Loucy (cell line): ENCODE measurements at regions not wholly inside any gene's neighbourhood (a gene's known extent, or its start where the extent isn't known, plus 50 kb on each side); places are given as distances from the start of the nearest gene placed in this dataset.

ENCODE experiments used
- H2AFZ ChIP-seq: fragments of 200-600 bp; sonication (generic); 2 replicates; pipeline ENCODE4 v1.6.0; 2016; ENCODE audit warnings: antibody characterized with exemption, mild to moderate bottlenecking, low read length, moderate library complexity
- H3F3A ChIP-seq: fragments of 200-600 bp; 2 replicates; pipeline ENCODE4 v1.6.0; 2016; ENCODE audit warnings: antibody characterized with exemption, low read depth, mild to moderate bottlenecking
- H3K27me3 ChIP-seq: fragments of 200-600 bp; sonication (generic); 2 replicates; pipeline ENCODE4 v1.6.1; 2014; ENCODE audit warnings: low read length, mild to moderate bottlenecking; ENCODE audit not compliant: insufficient read depth, poor library complexity, severe bottlenecking
- H3K36me3 ChIP-seq: fragments of 200-600 bp; sonication (generic); 2 replicates; pipeline ENCODE4 v1.6.1; 2016; ENCODE audit warnings: low read length; ENCODE audit not compliant: insufficient read depth
- H3K4me1 ChIP-seq: fragments of 200-600 bp; sonication (generic); 2 replicates; pipeline ENCODE4 v1.5.1; 2014; ENCODE audit warnings: low read length, mild to moderate bottlenecking; ENCODE audit not compliant: insufficient read depth, poor library complexity, severe bottlenecking
- H3K4me2 ChIP-seq: fragments of 200-600 bp; sonication (generic); 2 replicates; pipeline ENCODE4 v1.6.0; 2014; ENCODE audit warnings: antibody characterized with exemption, low read length, low read depth, mild to moderate bottlenecking; ENCODE audit not compliant: poor library complexity, severe bottlenecking
- H3K4me3 ChIP-seq: fragments of 200-600 bp; sonication (generic); 2 replicates; pipeline ENCODE4 v1.5.1; 2014; ENCODE audit warnings: low read length, mild to moderate bottlenecking, mixed read lengths; ENCODE audit not compliant: poor library complexity, severe bottlenecking
- H3K79me2 ChIP-seq: fragments of 200-600 bp; sonication (generic); 2 replicates; pipeline ENCODE4 v1.6.1; 2014; ENCODE audit warnings: low read length; ENCODE audit not compliant: insufficient read depth
- H3K9ac ChIP-seq: fragments of 200-600 bp; sonication (generic); 2 replicates; pipeline ENCODE4 v1.6.0; 2014; ENCODE audit warnings: mild to moderate bottlenecking, low read depth, low read length, moderate library complexity; ENCODE audit not compliant: poor library complexity, severe bottlenecking
- H3K9me2 ChIP-seq: fragments of 200-600 bp; sonication (generic); replicated peaks from 2 replicates; pipeline ENCODE4 v1.6.1; 2016; ENCODE audit warnings: low read depth, low read length, mixed read lengths
- H3K9me3 ChIP-seq: fragments of 200-600 bp; sonication (generic); 2 replicates; pipeline ENCODE4 v1.6.1; 2014; ENCODE audit warnings: mild to moderate bottlenecking, antibody characterized with exemption, low read length, low read depth; ENCODE audit not compliant: insufficient read depth
- H4K20me1 ChIP-seq: fragments of 200-600 bp; sonication (generic); 2 replicates; pipeline ENCODE4 v1.6.0; 2014; ENCODE audit warnings: antibody characterized with exemption, low read length, mild to moderate bottlenecking; ENCODE audit not compliant: insufficient read depth, poor library complexity, severe bottlenecking
- EZH2phosphoT487 ChIP-seq: fragments of 200-600 bp; IDR thresholded peaks from 2 replicates; pipeline ENCODE4 v1.6.1; 2018; ENCODE audit warnings: antibody characterized with exemption, mild to moderate bottlenecking, moderate library complexity, borderline replicate concordance
- TF ChIP-seq, protein P1 (sequence below): fragments of 200-600 bp; sonication (generic); conservative IDR thresholded peaks from 2 replicates; pipeline ENCODE4 v1.5.1; 2014; ENCODE audit warnings: mild to moderate bottlenecking, antibody characterized with exemption, low read length

DNA sequence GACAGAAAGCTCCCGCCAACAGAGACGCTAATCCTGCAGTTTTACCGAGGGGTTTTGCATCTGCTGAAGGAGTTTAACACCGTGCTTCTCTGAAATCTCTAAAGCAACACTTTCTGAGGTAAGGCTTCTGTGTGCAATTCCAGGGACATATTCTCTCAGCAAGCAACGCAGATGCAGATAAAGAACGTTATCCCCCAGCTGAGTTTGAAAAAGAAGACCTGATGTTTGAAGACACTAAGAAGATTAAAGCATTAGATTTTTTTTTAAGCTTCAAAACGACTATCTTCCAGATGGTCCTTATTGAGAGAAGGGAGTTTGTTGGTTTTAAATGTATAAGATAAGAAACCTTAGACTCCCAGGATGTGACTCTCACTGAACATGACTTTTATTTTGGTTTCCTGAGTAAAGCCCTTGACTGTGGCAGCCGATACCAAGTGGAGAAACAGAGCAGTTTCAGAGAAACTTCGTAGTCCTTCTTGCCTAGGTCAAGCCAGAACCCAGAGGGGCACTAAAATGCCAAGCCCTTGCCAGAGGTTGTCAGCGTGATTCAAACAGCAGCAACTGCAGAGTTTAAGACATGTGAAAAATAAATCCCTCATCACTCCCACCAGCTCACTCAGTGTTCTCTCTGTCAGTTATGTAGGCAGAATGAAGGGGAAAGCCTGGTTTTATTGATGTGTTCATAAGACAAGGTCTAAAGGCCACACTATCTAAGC lies 353.3 kb upstream of the CNR1 start:
- Histone ChIP-seq H2AFZ (no peak overlapping the region; the same call in 1 of the 2 replicates), H3K9me2 (no peaks in the 10 kb centered on the region), H3K79me2 (no peaks in the 10 kb centered on the region), H3K9ac (no peak overlapping the region), H3K4me1 (no peaks in the 10 kb centered on the region), H3K9me3 (no peaks in the 10 kb centered on the region), H3K4me3 (no peak overlapping the region), H3K27me3 (no peaks in the 10 kb centered on the region), H4K20me1 (no peaks in the 10 kb centered on the region), H3K36me3 (no peaks in the 10 kb centered on the region), H3K4me2 (no peak overlapping the region), H3F3A (no peaks in the 10 kb centered on the region)
- no peak for TF ChIP-seq EZH2phosphoT487
- TF ChIP-seq, protein P1, sequence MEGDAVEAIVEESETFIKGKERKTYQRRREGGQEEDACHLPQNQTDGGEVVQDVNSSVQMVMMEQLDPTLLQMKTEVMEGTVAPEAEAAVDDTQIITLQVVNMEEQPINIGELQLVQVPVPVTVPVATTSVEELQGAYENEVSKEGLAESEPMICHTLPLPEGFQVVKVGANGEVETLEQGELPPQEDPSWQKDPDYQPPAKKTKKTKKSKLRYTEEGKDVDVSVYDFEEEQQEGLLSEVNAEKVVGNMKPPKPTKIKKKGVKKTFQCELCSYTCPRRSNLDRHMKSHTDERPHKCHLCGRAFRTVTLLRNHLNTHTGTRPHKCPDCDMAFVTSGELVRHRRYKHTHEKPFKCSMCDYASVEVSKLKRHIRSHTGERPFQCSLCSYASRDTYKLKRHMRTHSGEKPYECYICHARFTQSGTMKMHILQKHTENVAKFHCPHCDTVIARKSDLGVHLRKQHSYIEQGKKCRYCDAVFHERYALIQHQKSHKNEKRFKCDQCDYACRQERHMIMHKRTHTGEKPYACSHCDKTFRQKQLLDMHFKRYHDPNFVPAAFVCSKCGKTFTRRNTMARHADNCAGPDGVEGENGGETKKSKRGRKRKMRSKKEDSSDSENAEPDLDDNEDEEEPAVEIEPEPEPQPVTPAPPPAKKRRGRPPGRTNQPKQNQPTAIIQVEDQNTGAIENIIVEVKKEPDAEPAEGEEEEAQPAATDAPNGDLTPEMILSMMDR = no peak

DNA sequence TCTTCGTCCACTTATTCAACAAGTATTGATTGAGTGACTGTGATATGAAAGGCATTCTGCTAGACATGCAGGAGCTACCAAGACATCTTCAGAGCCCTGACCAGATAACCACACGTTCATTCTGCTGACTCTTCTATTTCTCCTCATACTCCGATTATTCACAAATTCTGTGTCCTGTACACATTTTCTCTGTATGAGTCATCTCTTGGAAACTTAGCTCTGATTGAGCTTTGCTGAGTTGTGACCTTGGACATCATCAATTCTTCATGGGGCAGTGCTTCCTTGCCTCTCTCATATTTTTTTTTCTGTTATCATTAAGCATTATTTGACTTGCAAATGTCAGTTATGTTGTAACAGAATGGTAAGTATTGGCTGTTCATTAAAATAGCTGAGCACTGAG lies 351.6 kb upstream of the CNR1 start:
- H2AFZ ChIP-seq = no peak overlapping the region
- H4K20me1 ChIP-seq = no peaks in the 10 kb centered on the region
- no peaks in the 10 kb centered on the region for H3K4me1 ChIP-seq
- no peak overlapping the region for H3K4me2 ChIP-seq
- no peaks in the 10 kb centered on the region for H3K27me3 ChIP-seq
- no peak overlapping the region for H3K9ac ChIP-seq
- TF ChIP-seq, protein P1 = no peak
- no peak for TF ChIP-seq EZH2phosphoT487
- no peaks in the 10 kb centered on the region for H3K9me3 ChIP-seq
- H3K79me2 ChIP-seq = no peaks in the 10 kb centered on the region
- no peaks in the 10 kb centered on the region for H3F3A ChIP-seq
- no peaks in the 10 kb centered on the region for H3K36me3 ChIP-seq
- H3K9me2 ChIP-seq = no peaks in the 10 kb centered on the region
- no peak overlapping the region for H3K4me3 ChIP-seq

- H3K4me3 ChIP-seq = no peak overlapping the region
- H2AFZ ChIP-seq = no peak overlapping the region
- no peaks in the 10 kb centered on the region for H3K79me2 ChIP-seq
- H3K4me1 ChIP-seq = no peaks in the 10 kb centered on the region
- no peaks in the 10 kb centered on the region for H3K27me3 ChIP-seq
- no peak overlapping the region for H3K4me2 ChIP-seq
- TF ChIP-seq, protein P1 = peak; percentile 27
- TF ChIP-seq EZH2phosphoT487 = no peak
- H4K20me1 ChIP-seq = no peaks in the 10 kb centered on the region
- no peaks in the 10 kb centered on the region for H3F3A ChIP-seq
- H3K9me2 ChIP-seq = no peaks in the 10 kb centered on the region
- H3K9me3 ChIP-seq = no peaks in the 10 kb centered on the region
- H3K9ac ChIP-seq = no peak overlapping the region
- no peaks in the 10 kb centered on the region for H3K36me3 ChIP-seq
Measured at GRCh38 chr6:88513920-88514319, 347.8 kb upstream of the CNR1 start.
